ENCODE measurements at regions not wholly inside any gene's neighbourhood (a gene's known extent, or its start where the extent isn't known, plus 50 kb on each side); places are given as distances from the start of the nearest gene placed in this dataset.

GRCh38 chr9:107744873-107745272 lies 255.3 kb upstream of the KLF4 start:
- Histone ChIP-seq H3K4me1 (ENCODE audit: control insufficient read depth, extremely low read depth, insufficient read depth, low read length) (peaks cover 15% of the 10 kb centered on the region), H3K9ac (ENCODE audit: control insufficient read depth, extremely low read depth, insufficient read depth, low read length) (no peak overlapping the region), H2AFZ (ENCODE audit: control insufficient read depth, low read length) (no peak overlapping the region), H3K36me3 (ENCODE audit: control insufficient read depth in 2 of 2, extremely low read depth in 1 of 2, insufficient read depth in 2 of 2, low read length in 2 of 2) (no peaks in the 10 kb centered on the region), H3K9me1 (ENCODE audit: control insufficient read depth, extremely low read depth, insufficient read depth, low read length) (no peaks in the 10 kb centered on the region), H3K9me3 (ENCODE audit: control insufficient read depth, low read depth, low read length) (no peaks in the 10 kb centered on the region), H3K27me3 (ENCODE audit: control insufficient read depth, extremely low read depth, insufficient read depth, low read length) (no peaks in the 10 kb centered on the region), H4K20me1 (ENCODE audit: control insufficient read depth, extremely low read depth, insufficient read depth, low read length) (no peaks in the 10 kb centered on the region), H3K27ac (ENCODE audit: control insufficient read depth, insufficient read depth, low read length) (no peak overlapping the region), H3K79me2 (ENCODE audit: control insufficient read depth, insufficient read depth, low read length) (no peaks in the 10 kb centered on the region), H3K4me3 (ENCODE audit: control insufficient read depth in 2 of 3, extremely low read depth in 1 of 3, insufficient read depth in 2 of 3, low read depth in 1 of 3, low read length in 3 of 3) (no peak overlapping the region), H3K4me2 (ENCODE audit: control insufficient read depth, extremely low read depth, insufficient read depth, low read depth, low read length) (no peak overlapping the region)
- TF ChIP-seq CTCF (optimal IDR thresholded peaks at IDR 0.05 in 1 of 3, IDR thresholded peaks at IDR 0.05 in 1 of 3, conservative IDR thresholded peaks at IDR 0.05 in 1 of 3; ENCODE audit: extremely low read depth in 1 of 3, insufficient read depth in 2 of 3, low read length in 3 of 3): no peak
- no peak for TF ChIP-seq EZH2 (IDR thresholded peaks at IDR 0.05; ENCODE audit: low read length)
- DNase-seq (ENCODE audit: low read depth, low spot score) (no peak), FAIRE-seq (no peak)
- dilution Hi-C loops (cut with MboI; ENCODE audit: extremely low pct_ligation_motif_present, low sequenced_read_pairs): no loop called here

GRCh38 chr9:107742531-107743309 lies 253.2 kb upstream of the KLF4 start:
- Histone ChIP-seq H3K27ac (ENCODE audit: control insufficient read depth, insufficient read depth, low read length) (no peak overlapping the region), H3K9me3 (ENCODE audit: control insufficient read depth, low read depth, low read length) (no peaks in the 10 kb centered on the region), H3K36me3 (ENCODE audit: control insufficient read depth in 2 of 2, extremely low read depth in 1 of 2, insufficient read depth in 2 of 2, low read length in 2 of 2) (no peaks in the 10 kb centered on the region), H3K4me2 (ENCODE audit: control insufficient read depth, extremely low read depth, insufficient read depth, low read depth, low read length) (no peak overlapping the region), H4K20me1 (ENCODE audit: control insufficient read depth, extremely low read depth, insufficient read depth, low read length) (no peaks in the 10 kb centered on the region), H3K27me3 (ENCODE audit: control insufficient read depth, extremely low read depth, insufficient read depth, low read length) (no peaks in the 10 kb centered on the region), H2AFZ (ENCODE audit: control insufficient read depth, low read length) (peak overlapping the region; percentile 4), H3K9ac (ENCODE audit: control insufficient read depth, extremely low read depth, insufficient read depth, low read length) (no peak overlapping the region), H3K9me1 (ENCODE audit: control insufficient read depth, extremely low read depth, insufficient read depth, low read length) (peaks cover 2% of the 10 kb centered on the region), H3K4me3 (ENCODE audit: control insufficient read depth in 2 of 3, extremely low read depth in 1 of 3, insufficient read depth in 2 of 3, low read depth in 1 of 3, low read length in 3 of 3) (no peak overlapping the region), H3K79me2 (ENCODE audit: control insufficient read depth, insufficient read depth, low read length) (no peaks in the 10 kb centered on the region), H3K4me1 (ENCODE audit: control insufficient read depth, extremely low read depth, insufficient read depth, low read length) (peaks cover 32% of the 10 kb centered on the region)
- dilution Hi-C loops (cut with MboI; ENCODE audit: extremely low pct_ligation_motif_present, low sequenced_read_pairs): no loop called here
- DNase-seq (ENCODE audit: low read depth, low spot score) (no peak), FAIRE-seq (no peak)
- TF ChIP-seq EZH2 (IDR thresholded peaks at IDR 0.05; ENCODE audit: low read length): no peak
- no peak for TF ChIP-seq CTCF (optimal IDR thresholded peaks at IDR 0.05 in 1 of 3, IDR thresholded peaks at IDR 0.05 in 1 of 3, conservative IDR thresholded peaks at IDR 0.05 in 1 of 3; ENCODE audit: extremely low read depth in 1 of 3, insufficient read depth in 2 of 3, low read length in 3 of 3)

Measured in keratinocyte (primary cell).